CD8-positive, alpha-beta memory T cell (primary cell): ENCODE measurements at regions not wholly inside any gene's neighbourhood (a gene's known extent, or its start where the extent isn't known, plus 50 kb on each side); places are given as distances from the start of the nearest gene placed in this dataset.
A peak's percentile ranks its signal among the peaks of the same experiment; 100 is the strongest.

Source experiments
- CTCF ChIA-PET: fragments of 350-600 bp; sonication (Branson Sonifier 250); formaldehyde crosslinking; loops from one replicate; lab custom pipeline; 2021; ENCODE audit warnings: antibody characterized with exemption; lab: Charles Lee
- POLR2A ChIA-PET: fragments of 350-600 bp; sonication (Branson Sonifier 250); formaldehyde crosslinking; loops from one replicate; lab custom pipeline; 2021; ENCODE audit warnings: antibody characterized with exemption; lab: Charles Lee
- DNase-seq, 5 donors: peaks; one replicate each; pipeline versions ENCODE4 v3.0.0 to v3.0.0-alpha.2; 2020 to 2022; ENCODE audit warnings: mixed read lengths in 1 of 5
- H3K27ac ChIP-seq: one replicate; pipeline ENCODE4 v1.7.0; 2013; ENCODE audit warnings: low read depth, mild to moderate bottlenecking, low read length, moderate library complexity
- H3K27me3 ChIP-seq: 2 replicates; pipeline ENCODE4 v1.7.0; 2013; ENCODE audit warnings: low read length, mild to moderate bottlenecking; ENCODE audit not compliant: insufficient read depth, poor library complexity, severe bottlenecking
- H3K36me3 ChIP-seq: 2 replicates; pipeline ENCODE4 v1.7.0; 2013; ENCODE audit warnings: mild to moderate bottlenecking, low read length, moderate library complexity; ENCODE audit not compliant: insufficient read depth
- H3K4me1 ChIP-seq: 2 replicates; pipeline ENCODE4 v1.7.0; 2013; ENCODE audit warnings: mild to moderate bottlenecking, low read length, moderate library complexity; ENCODE audit not compliant: insufficient read depth
- H3K4me3 ChIP-seq: 2 replicates; pipeline ENCODE4 v1.7.0; 2013; ENCODE audit warnings: mild to moderate bottlenecking, low read length
- H3K9me3 ChIP-seq: 2 replicates; pipeline ENCODE4 v1.7.0; 2013; ENCODE audit warnings: mild to moderate bottlenecking, low read length
- H3K27ac Mint-ChIP-seq, 8 donors: one replicate each; pipeline ENCODE4 v1.8.0; 2020 to 2021; ENCODE audit warnings: mixed read lengths in 8 of 8, mild to moderate bottlenecking in 6 of 8, inconsistent platforms in 3 of 8, moderate library complexity in 3 of 8
- H3K27me3 Mint-ChIP-seq, 2 donors: one replicate each; pipeline ENCODE4 v1.8.0; 2020 to 2021; ENCODE audit warnings: mixed read lengths in 2 of 2, mild to moderate bottlenecking in 1 of 2, moderate library complexity in 1 of 2
- H3K36me3 Mint-ChIP-seq, 3 donors: one replicate each; pipeline ENCODE4 v1.8.0; 2020 to 2021; ENCODE audit warnings: mixed read lengths in 3 of 3, inconsistent platforms in 1 of 3, mild to moderate bottlenecking in 1 of 3
- H3K4me1 Mint-ChIP-seq, 3 donors: one replicate each; pipeline ENCODE4 v1.8.0; 2020 to 2021; ENCODE audit warnings: mixed read lengths in 3 of 3, inconsistent platforms in 1 of 3, mild to moderate bottlenecking in 1 of 3
- H3K4me3 Mint-ChIP-seq, 7 donors: one replicate each; pipeline ENCODE4 v1.8.0; 2020 to 2021; ENCODE audit warnings: mixed read lengths in 7 of 7, mild to moderate bottlenecking in 6 of 7, moderate library complexity in 4 of 7, inconsistent platforms in 2 of 7
- H3K9me3 Mint-ChIP-seq, 5 donors: one replicate each; pipeline ENCODE4 v1.8.0; 2020 to 2022; ENCODE audit warnings: mixed read lengths in 5 of 5, mild to moderate bottlenecking in 3 of 5, moderate library complexity in 2 of 5, inconsistent platforms in 1 of 5

DNA sequence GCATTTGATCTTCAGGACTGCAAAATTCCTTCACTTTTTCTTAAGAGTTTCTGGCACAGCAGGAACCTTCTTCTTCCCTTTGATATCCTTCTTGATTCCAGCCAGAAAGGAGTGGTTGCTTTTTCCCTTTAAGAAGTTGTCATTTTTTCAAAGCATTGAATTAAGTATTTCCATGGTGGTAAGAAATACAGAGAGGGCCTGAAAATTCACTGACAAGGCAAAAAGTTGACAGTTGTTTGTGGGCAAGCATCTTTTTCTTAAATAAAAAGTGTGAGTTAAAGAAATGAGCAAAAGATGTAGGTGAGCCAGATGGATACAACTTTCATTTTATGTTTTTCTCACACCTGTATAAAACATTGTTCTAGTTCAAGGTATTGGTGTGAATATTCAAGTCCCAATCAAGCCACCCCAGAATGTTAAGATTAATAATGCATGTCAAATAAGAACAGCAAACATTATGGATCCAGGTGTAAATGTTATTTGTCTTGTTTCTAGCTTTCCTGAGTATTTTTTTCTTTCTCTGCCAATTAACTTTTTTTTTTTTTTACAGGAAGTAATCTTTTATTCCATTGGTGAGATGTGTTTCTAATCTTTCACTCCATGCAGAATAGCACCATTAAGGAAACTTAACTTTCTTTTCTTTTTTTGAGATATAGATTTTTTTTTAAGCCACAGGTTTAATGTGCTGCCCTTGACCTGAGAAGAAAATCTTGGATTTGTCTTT lies 334.3 kb upstream of the SEMA3A start:
- Histone ChIP-seq H3K27ac (no peak overlapping the region), H3K4me3 (no peak overlapping the region), H3K4me1 (no peaks in the 10 kb centered on the region), H3K9me3 (no peaks in the 10 kb centered on the region), H3K36me3 (no peaks in the 10 kb centered on the region), H3K27me3 (no peaks in the 10 kb centered on the region)
- peaks cover 3 to 23% (median 7%) of the 10 kb centered on the region in 5 donors for H3K9me3 Mint-ChIP-seq
- no peaks in the 10 kb centered on the region for H3K36me3 Mint-ChIP-seq
- no peak overlapping the region for H3K4me3 Mint-ChIP-seq
- H3K4me1 Mint-ChIP-seq, result no peaks in the 10 kb centered on the region
- no peaks in the 10 kb centered on the region for H3K27me3 Mint-ChIP-seq
- ChIA-PET CTCF (no interaction called here), POLR2A (no interaction called here)
- no peak overlapping the region for H3K27ac Mint-ChIP-seq
- DNase-seq, result no peak

DNA sequence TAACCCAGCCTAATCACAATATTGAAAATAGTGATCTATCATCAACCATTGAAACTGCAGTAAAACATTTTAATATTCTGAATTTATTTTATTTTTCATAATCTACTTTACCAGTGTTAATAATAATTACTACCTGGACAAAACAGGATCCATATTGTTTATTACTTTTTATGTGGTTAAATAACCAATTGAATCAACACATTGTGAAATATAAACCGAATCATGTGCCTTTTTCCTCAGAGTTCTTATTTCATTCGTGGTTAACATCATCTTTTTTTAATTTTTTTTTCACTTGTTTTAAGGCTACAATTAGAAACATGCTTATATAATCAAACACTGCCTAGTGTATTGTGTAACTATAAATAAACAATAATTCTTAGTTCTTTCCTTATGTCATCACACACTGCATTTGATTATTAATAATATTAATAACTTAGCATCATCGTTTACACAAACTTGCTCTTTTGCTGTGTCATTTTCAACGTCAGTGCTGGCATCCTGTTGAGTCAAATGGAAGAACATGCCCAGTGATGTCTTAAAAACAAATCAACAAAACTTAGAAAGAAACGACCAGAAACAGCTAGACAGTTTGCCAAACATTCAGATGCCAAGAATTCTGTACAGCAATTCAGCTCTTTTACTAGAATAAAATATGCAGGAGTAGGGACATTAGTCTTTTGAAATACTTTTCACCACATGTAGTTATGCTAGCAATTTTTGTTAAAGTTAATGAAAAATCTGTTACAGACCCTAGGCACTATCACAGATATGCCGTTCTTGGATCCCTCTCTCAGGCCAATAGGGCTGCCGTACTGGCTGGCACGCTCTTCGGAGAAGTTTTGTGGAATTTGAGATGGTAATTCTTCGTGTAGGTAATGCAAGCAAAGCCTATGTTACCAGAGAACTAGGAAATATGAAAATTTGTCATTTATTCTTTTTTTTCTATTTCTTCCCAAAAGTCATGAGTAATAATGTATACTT lies 330.4 kb upstream of the SEMA3A start:
- no peak overlapping the region for H3K4me3 Mint-ChIP-seq
- peaks cover 0 to 24% (median 10%) of the 10 kb centered on the region in 5 donors for H3K9me3 Mint-ChIP-seq
- no peak overlapping the region for H3K4me3 ChIP-seq

DNA sequence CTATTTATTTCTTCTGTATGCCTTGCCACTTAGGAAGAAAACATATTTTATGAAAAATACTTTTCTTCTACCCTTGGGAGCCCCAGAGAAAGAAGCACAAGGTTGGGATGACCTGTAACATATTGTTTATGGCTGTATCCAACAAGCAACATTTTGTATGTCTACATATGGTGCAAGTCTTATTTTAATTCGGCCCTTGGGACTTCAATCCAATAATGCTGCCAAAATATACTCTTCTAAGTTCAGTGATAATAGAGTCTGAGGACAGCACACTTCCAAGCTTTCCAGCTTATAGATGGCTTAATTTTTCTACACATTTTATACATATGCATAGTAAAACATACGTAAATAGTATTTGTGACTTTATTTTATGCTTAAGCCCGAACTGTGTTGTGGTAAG lies 318.5 kb upstream of the SEMA3A start:
- Mint-ChIP-seq H3K4me3 (no peak overlapping the region), H3K27ac (no peak overlapping the region), H3K27me3 (no peaks in the 10 kb centered on the region), H3K36me3 (no peaks in the 10 kb centered on the region), H3K9me3 (peaks cover 5 to 34% (median 11%) of the 10 kb centered on the region in 5 donors), H3K4me1 (no peaks in the 10 kb centered on the region)
- DNase-seq, result no peak
- ChIA-PET CTCF (no interaction called here), POLR2A (no interaction called here)
- H3K4me3 ChIP-seq, result no peak overlapping the region
- no peak overlapping the region for H3K27ac ChIP-seq
- no peaks in the 10 kb centered on the region for H3K9me3 ChIP-seq
- H3K4me1 ChIP-seq, result no peaks in the 10 kb centered on the region
- no peaks in the 10 kb centered on the region for H3K27me3 ChIP-seq
- H3K36me3 ChIP-seq, result no peaks in the 10 kb centered on the region

More for the DNA sequence above, 330.4 kb upstream of the SEMA3A start:
- Histone ChIP-seq H3K9me3 (no peaks in the 10 kb centered on the region), H3K4me1 (no peaks in the 10 kb centered on the region), H3K27me3 (no peaks in the 10 kb centered on the region), H3K36me3 (no peaks in the 10 kb centered on the region), H3K27ac (no peak overlapping the region)
- DNase-seq, result no peak
- Mint-ChIP-seq H3K27ac (no peak overlapping the region), H3K27me3 (no peaks in the 10 kb centered on the region), H3K4me1 (no peaks in the 10 kb centered on the region), H3K36me3 (no peaks in the 10 kb centered on the region)
- ChIA-PET CTCF (no interaction called here), POLR2A (no interaction called here)

DNA sequence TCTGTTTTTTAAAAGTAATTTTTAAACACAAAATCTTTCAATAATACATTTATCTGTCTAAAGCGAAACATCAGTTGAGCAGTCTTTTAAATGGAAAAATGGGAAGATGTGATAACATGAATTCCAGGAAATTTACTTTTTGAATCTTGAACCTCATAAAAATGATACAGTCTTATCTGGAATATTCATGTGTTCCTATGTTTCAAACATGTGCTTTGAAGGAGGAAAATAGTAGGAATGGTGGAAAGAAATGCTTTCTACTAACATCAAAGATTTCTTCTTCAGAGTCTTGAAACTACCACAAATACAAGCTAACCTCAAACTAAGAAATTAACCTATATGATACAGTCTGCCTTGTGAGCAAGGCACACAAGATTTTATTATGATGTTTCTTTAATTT lies 317.5 kb upstream of the SEMA3A start:
- Mint-ChIP-seq H3K36me3 (no peaks in the 10 kb centered on the region), H3K27me3 (no peaks in the 10 kb centered on the region), H3K27ac (no peak overlapping the region), H3K9me3 (peaks cover 0 to 39% (median 10%) of the 10 kb centered on the region in 5 donors), H3K4me3 (no peak overlapping the region), H3K4me1 (no peaks in the 10 kb centered on the region)
- no peak for DNase-seq
- H3K27ac ChIP-seq, result no peak overlapping the region
- ChIA-PET CTCF (no interaction called here), POLR2A (no interaction called here)
- no peak overlapping the region for H3K4me3 ChIP-seq
- no peaks in the 10 kb centered on the region for H3K9me3 ChIP-seq
- no peaks in the 10 kb centered on the region for H3K27me3 ChIP-seq
- no peaks in the 10 kb centered on the region for H3K36me3 ChIP-seq
- no peaks in the 10 kb centered on the region for H3K4me1 ChIP-seq

DNA sequence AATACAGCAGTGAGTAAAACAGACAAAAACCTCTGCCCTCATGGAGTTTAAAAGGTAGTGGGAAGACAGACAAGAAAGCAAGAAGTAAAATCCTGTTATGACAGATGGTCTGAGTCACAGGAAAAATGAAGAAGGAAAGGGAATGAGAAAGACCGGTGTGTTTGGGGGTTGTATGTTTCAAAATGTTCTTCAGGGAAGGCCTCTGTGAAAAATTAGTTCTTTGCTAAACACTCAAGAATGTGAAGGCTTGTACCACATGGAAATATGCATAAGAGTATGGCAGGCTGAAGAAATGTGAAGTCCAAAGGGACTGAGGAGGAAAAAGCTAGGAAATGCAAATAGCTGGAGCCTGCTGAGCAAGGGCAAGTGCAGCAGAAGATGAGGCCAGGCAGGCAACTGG lies 315.9 kb upstream of the SEMA3A start:
- Mint-ChIP-seq H3K27ac (no peak overlapping the region), H3K9me3 (peaks cover 8 to 36% (median 12%) of the 10 kb centered on the region in 5 donors), H3K36me3 (no peaks in the 10 kb centered on the region), H3K4me3 (no peak overlapping the region), H3K4me1 (no peaks in the 10 kb centered on the region), H3K27me3 (no peaks in the 10 kb centered on the region)
- ChIA-PET POLR2A (no interaction called here), CTCF (no interaction called here)
- no peaks in the 10 kb centered on the region for H3K27me3 ChIP-seq
- no peak overlapping the region for H3K4me3 ChIP-seq
- no peaks in the 10 kb centered on the region for H3K9me3 ChIP-seq
- no peak overlapping the region for H3K27ac ChIP-seq
- H3K4me1 ChIP-seq, result no peaks in the 10 kb centered on the region
- DNase-seq, result no peak
- no peaks in the 10 kb centered on the region for H3K36me3 ChIP-seq

DNA sequence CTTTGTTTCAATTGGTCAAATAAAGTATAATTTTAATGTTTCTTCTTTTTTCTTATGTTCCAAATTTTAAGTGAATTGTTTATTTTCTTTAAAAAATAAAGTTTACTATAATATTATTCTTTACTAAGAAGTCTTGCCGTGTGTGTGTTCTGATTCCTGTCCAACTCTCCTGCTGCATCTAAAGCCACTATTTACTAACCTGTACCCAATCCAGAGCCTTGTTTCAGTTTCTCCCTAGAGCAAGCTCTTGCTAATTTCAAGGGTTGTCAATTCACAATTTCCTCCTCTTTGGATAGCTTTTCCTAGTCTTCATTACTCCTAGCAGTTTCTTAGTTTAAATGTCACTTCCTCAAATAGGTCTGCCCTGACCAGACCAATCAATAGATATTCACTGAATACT lies 314.9 kb upstream of the SEMA3A start:
- Histone ChIP-seq H3K4me1 (no peaks in the 10 kb centered on the region), H3K9me3 (no peaks in the 10 kb centered on the region), H3K27me3 (no peaks in the 10 kb centered on the region), H3K4me3 (no peak overlapping the region), H3K27ac (no peak overlapping the region), H3K36me3 (no peaks in the 10 kb centered on the region)
- ChIA-PET POLR2A (no interaction called here), CTCF (no interaction called here)
- H3K4me1 Mint-ChIP-seq, result no peaks in the 10 kb centered on the region
- no peaks in the 10 kb centered on the region for H3K27me3 Mint-ChIP-seq
- H3K27ac Mint-ChIP-seq, result peak overlapping the region in 1 of 8 donors; percentile 55
- no peak for DNase-seq
- H3K4me3 Mint-ChIP-seq, result no peak overlapping the region
- no peaks in the 10 kb centered on the region for H3K36me3 Mint-ChIP-seq
- H3K9me3 Mint-ChIP-seq, result peaks cover 8 to 31% (median 10%) of the 10 kb centered on the region in 5 donors

DNA sequence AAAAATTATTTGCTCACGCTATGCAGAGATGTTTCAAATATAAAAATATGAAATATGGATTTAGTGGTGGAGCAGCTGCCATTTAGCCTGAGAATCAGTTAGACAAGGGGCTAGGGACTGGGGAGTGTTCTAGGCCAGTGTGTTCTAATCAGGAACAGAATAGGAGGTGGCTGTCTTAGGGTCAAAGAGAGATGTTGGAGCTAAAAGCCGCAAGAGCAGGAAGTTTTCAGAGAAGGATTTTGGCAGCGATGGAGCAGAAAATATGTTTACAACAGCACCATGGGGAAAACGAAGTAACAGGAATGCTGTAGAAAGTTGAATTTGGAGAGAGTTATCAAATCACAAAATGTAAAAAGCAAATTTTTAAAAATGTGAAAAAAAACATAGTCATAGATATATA lies 314.0 kb upstream of the SEMA3A start:
- Mint-ChIP-seq H3K9me3 (peaks cover 8 to 27% (median 10%) of the 10 kb centered on the region in 5 donors), H3K4me3 (no peak overlapping the region), H3K36me3 (no peaks in the 10 kb centered on the region), H3K4me1 (no peaks in the 10 kb centered on the region), H3K27ac (no peak overlapping the region), H3K27me3 (no peaks in the 10 kb centered on the region)
- POLR2A ChIA-PET, result no interaction called here
- DNase-seq, result no peak
- Histone ChIP-seq H3K27me3 (no peaks in the 10 kb centered on the region), H3K4me3 (no peak overlapping the region), H3K27ac (no peak overlapping the region), H3K36me3 (no peaks in the 10 kb centered on the region), H3K9me3 (no peaks in the 10 kb centered on the region), H3K4me1 (no peaks in the 10 kb centered on the region)
- CTCF ChIA-PET, result no interaction called here

DNA sequence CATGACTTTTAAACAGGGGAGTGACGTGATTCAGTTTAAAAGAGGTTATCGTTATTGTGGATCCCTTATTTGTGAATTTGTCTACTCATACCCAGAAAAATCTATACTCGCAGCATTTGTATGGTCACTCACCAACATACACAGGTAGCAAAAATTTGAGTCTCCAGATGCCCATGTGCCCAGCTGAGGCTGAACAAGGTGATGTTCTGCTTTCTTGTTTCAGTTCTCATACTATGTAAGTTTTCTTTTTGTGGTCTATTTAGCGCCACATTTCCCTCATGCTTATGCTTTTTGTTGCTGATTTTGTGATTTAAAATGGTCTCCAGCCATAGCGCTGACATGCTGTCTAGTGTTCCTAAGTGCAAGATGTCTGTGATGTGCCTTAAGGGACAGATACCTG lies 312.9 kb upstream of the SEMA3A start:
- Mint-ChIP-seq H3K4me3 (no peak overlapping the region), H3K4me1 (no peaks in the 10 kb centered on the region), H3K27me3 (no peaks in the 10 kb centered on the region), H3K9me3 (peaks cover 8 to 33% (median 10%) of the 10 kb centered on the region in 5 donors), H3K36me3 (no peaks in the 10 kb centered on the region), H3K27ac (no peak overlapping the region)
- Histone ChIP-seq H3K4me1 (no peaks in the 10 kb centered on the region), H3K27me3 (no peaks in the 10 kb centered on the region), H3K9me3 (no peaks in the 10 kb centered on the region), H3K36me3 (no peaks in the 10 kb centered on the region), H3K4me3 (no peak overlapping the region), H3K27ac (no peak overlapping the region)
- no peak for DNase-seq
- ChIA-PET CTCF (no interaction called here), POLR2A (no interaction called here)
